ENCODE measurements at regions not wholly inside any gene's neighbourhood (a gene's known extent, or its start where the extent isn't known, plus 50 kb on each side); places are given as distances from the start of the nearest gene placed in this dataset.

DNA sequence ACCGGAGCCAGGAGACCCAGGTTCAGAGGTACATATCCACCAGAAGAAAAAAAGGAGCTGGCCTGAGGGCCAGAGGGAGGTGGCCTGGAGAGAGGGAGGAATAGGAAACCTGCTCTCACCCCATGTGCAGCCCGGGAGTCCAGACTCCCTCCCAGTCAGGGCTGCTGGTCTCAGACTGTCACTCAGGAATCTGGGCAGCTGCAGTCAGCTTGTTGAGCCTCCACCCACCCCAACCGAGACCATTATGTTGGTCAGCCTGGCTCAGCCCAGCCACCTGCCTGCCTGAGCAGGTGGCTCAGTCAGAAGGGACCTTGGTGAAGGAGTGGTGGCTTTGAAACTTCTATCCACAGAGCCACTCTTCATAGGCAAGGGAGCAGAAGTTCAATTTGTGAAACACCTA, 53.3 kb upstream of the EPB41L1 start:
- TF ChIP-seq TCF12 (IDR thresholded peaks at IDR 0.05; ENCODE audit: low read depth) (peak; percentile 34; the same call in 1 of the 2 replicates), RAD21 (IDR thresholded peaks at IDR 0.05; ENCODE audit: low read depth) (0 out of 2 replicates have a peak, but pooled peaks have one; percentile 1), ZBTB7A (IDR thresholded peaks at IDR 0.05; ENCODE audit: low read depth) (no peak), EGR1 (IDR thresholded peaks at IDR 0.05) (no peak), NFIC (IDR thresholded peaks at IDR 0.05) (no peak; the same call in 1 of the 2 replicates), TEAD4 (IDR thresholded peaks at IDR 0.05) (no peak), CREB1 (IDR thresholded peaks at IDR 0.05; ENCODE audit: low read depth) (no peak)
- TF ChIP-seq, protein P1, sequence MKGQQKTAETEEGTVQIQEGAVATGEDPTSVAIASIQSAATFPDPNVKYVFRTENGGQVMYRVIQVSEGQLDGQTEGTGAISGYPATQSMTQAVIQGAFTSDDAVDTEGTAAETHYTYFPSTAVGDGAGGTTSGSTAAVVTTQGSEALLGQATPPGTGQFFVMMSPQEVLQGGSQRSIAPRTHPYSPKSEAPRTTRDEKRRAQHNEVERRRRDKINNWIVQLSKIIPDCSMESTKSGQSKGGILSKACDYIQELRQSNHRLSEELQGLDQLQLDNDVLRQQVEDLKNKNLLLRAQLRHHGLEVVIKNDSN (IDR thresholded peaks at IDR 0.05), result no peak
- TF ChIP-seq, protein P2, sequence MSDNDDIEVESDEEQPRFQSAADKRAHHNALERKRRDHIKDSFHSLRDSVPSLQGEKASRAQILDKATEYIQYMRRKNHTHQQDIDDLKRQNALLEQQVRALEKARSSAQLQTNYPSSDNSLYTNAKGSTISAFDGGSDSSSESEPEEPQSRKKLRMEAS (IDR thresholded peaks at IDR 0.05), result peak; percentile 26; the same call in 1 of the 2 replicates

DNA sequence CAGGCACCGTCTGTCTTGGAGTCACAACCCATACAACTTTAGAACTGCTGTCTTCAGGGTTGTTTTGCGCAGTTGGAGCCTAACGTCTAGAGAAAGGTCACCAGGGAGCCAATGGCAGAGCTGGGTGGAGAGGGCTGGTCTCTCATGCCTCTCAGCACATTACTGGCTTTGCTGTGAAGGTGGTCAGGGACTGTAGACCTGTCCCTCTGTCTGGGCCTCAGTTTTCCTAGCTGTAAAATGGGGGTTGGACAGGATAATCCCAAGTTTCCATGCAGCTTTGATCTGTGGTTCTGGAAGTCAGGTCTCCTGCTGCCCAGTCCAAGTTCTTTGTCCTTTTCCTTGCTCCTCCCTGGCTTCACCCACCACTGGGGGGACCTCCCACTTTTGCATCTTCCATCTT, 52.2 kb upstream of the EPB41L1 start:
- TF ChIP-seq TCF12 (IDR thresholded peaks at IDR 0.05; ENCODE audit: low read depth), result no peak
- no peak for TF ChIP-seq EGR1 (IDR thresholded peaks at IDR 0.05)
- TF ChIP-seq ZBTB7A (IDR thresholded peaks at IDR 0.05; ENCODE audit: low read depth), result no peak
- TF ChIP-seq NFIC (IDR thresholded peaks at IDR 0.05), result no peak
- no peak for TF ChIP-seq RAD21 (IDR thresholded peaks at IDR 0.05; ENCODE audit: low read depth)
- TF ChIP-seq YY1 (IDR thresholded peaks at IDR 0.05; ENCODE audit: low read depth), result no peak
- no peak for TF ChIP-seq FOXM1 (IDR thresholded peaks at IDR 0.05; ENCODE audit: borderline replicate concordance, low read depth)
- no peak for TF ChIP-seq CREB1 (IDR thresholded peaks at IDR 0.05; ENCODE audit: low read depth)
- no peak for TF ChIP-seq CEBPB (IDR thresholded peaks at IDR 0.05)
- TF ChIP-seq, protein P1 (IDR thresholded peaks at IDR 0.05), result no peak
- TF ChIP-seq, protein P3, sequence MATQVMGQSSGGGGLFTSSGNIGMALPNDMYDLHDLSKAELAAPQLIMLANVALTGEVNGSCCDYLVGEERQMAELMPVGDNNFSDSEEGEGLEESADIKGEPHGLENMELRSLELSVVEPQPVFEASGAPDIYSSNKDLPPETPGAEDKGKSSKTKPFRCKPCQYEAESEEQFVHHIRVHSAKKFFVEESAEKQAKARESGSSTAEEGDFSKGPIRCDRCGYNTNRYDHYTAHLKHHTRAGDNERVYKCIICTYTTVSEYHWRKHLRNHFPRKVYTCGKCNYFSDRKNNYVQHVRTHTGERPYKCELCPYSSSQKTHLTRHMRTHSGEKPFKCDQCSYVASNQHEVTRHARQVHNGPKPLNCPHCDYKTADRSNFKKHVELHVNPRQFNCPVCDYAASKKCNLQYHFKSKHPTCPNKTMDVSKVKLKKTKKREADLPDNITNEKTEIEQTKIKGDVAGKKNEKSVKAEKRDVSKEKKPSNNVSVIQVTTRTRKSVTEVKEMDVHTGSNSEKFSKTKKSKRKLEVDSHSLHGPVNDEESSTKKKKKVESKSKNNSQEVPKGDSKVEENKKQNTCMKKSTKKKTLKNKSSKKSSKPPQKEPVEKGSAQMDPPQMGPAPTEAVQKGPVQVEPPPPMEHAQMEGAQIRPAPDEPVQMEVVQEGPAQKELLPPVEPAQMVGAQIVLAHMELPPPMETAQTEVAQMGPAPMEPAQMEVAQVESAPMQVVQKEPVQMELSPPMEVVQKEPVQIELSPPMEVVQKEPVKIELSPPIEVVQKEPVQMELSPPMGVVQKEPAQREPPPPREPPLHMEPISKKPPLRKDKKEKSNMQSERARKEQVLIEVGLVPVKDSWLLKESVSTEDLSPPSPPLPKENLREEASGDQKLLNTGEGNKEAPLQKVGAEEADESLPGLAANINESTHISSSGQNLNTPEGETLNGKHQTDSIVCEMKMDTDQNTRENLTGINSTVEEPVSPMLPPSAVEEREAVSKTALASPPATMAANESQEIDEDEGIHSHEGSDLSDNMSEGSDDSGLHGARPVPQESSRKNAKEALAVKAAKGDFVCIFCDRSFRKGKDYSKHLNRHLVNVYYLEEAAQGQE (IDR thresholded peaks at IDR 0.05; ENCODE audit: low read depth), result no peak
- TF ChIP-seq, protein P2 (IDR thresholded peaks at IDR 0.05), result no peak
- no peak for TF ChIP-seq TEAD4 (IDR thresholded peaks at IDR 0.05)
- no peak for TF ChIP-seq EP300 (IDR thresholded peaks at IDR 0.05; ENCODE audit: borderline replicate concordance)

DNA sequence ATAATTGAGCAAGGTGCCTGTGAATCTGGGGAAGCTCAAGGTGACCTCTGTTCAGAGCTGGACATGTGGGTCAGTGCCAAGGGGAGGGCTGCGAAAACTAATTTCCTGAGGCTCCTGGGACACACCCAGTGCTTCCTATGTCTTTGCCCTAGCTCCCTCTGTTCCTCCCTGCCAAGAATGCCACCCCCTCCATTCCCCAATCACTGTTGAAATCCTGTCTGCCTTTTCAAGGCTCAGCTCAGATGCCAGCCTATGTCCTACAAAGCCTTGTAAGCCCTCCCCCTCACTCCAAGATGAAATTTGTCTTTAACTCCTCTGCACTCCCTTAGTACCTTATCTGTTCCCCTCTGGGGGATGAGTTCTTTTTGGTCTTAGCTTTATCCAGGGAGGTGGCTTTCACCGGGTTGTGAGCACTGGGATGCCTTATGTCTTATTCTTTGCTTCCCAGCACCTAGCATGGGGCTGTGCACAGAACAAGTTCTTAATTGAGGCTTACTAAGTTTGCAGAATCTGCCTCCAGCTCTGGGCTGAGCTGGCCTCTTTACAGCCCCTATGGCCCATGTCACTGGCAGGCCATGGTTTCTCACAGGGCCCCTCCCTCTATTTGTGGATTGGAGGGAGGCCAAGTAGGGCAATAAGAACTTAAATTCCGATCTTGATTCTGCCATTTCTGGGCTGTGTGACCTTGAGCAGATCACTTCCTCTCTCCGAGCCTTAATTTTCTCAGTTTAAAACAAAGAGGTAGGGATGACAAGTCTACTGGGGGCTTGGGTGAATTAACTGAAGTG, 51.5 kb upstream of the EPB41L1 start:
- TF ChIP-seq, protein P3 (IDR thresholded peaks at IDR 0.05; ENCODE audit: low read depth), result no peak
- TF ChIP-seq, protein P1 (IDR thresholded peaks at IDR 0.05), result no peak
- TF ChIP-seq TCF12 (IDR thresholded peaks at IDR 0.05; ENCODE audit: low read depth) (0 out of 2 replicates have a peak, but pooled peaks have one; percentile 30), NFIC (IDR thresholded peaks at IDR 0.05) (peak; percentile 73), TEAD4 (IDR thresholded peaks at IDR 0.05) (peak; percentile 48; the same call in 1 of the 2 replicates), EP300 (IDR thresholded peaks at IDR 0.05; ENCODE audit: borderline replicate concordance) (peak; percentile 56; the same call in 1 of the 2 replicates), TAF1 (IDR thresholded peaks at IDR 0.05; ENCODE audit: low read depth) (no peak), EGR1 (IDR thresholded peaks at IDR 0.05) (peak; percentile 63)

DNA sequence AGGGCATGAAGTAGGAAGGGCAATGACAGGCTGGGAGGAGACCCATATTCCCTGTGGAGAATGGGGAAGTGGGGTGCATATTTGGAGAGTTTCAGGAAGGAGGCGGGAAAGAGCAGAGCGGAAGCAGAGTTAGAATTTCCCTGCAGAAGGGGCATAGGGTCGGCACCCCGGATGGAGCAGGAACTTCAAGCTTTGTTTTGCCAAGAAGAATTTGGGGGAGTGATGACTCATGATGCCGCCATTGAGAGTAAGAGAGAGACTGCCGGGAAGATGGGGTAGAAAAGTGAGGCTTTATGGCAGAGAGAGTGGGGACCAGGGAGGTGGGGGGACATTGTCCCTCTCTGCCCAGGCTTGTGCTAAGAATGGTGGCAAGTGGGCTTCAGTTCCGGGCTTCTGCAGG, 50.3 kb upstream of the EPB41L1 start:
- TF ChIP-seq EP300 (IDR thresholded peaks at IDR 0.05; ENCODE audit: borderline replicate concordance) (no peak), EGR1 (IDR thresholded peaks at IDR 0.05) (no peak), CREB1 (IDR thresholded peaks at IDR 0.05; ENCODE audit: low read depth) (no peak), TCF12 (IDR thresholded peaks at IDR 0.05; ENCODE audit: low read depth) (no peak), YY1 (IDR thresholded peaks at IDR 0.05; ENCODE audit: low read depth) (no peak), NFIC (IDR thresholded peaks at IDR 0.05) (no peak), CEBPB (IDR thresholded peaks at IDR 0.05) (no peak), TEAD4 (IDR thresholded peaks at IDR 0.05) (no peak), ZBTB7A (IDR thresholded peaks at IDR 0.05; ENCODE audit: low read depth) (no peak), RAD21 (IDR thresholded peaks at IDR 0.05; ENCODE audit: low read depth) (no peak), FOXM1 (IDR thresholded peaks at IDR 0.05; ENCODE audit: borderline replicate concordance, low read depth) (no peak), TAF1 (IDR thresholded peaks at IDR 0.05; ENCODE audit: low read depth) (no peak)
- TF ChIP-seq, protein P3 (IDR thresholded peaks at IDR 0.05; ENCODE audit: low read depth), result no peak
- TF ChIP-seq, protein P1 (IDR thresholded peaks at IDR 0.05), result no peak
- TF ChIP-seq, protein P2 (IDR thresholded peaks at IDR 0.05), result no peak
